Heart left ventricle (tissue), 16 donors: ENCODE measurements at regions not wholly inside any gene's neighbourhood (a gene's known extent, or its start where the extent isn't known, plus 50 kb on each side); places are given as distances from the start of the nearest gene placed in this dataset.
"Not testable (repeated sequence)": the region's sequence is repeated elsewhere in the genome, so short reads cannot be mapped to it uniquely, and the experiment has no call there.

Source experiments
- ATAC-seq, 4 donors: fragments of 200-7000 bp; cut with Tn5 transposase; one replicate each; pipeline ENCODE4 v1.9.1; 2020 to 2022; ENCODE audit warnings: moderate library complexity in 4 of 4, mild to moderate bottlenecking in 3 of 4, moderate number of reproducible peaks in 1 of 4
- DNase-seq, 5 donors: peaks; one replicate each; pipeline ENCODE4 v3.0.0-alpha.2; 2020
- H3K27ac ChIP-seq, 12 donors: fragments of 200-600 bp; sonication (generic) in 4 of 12; one replicate each; pipeline versions ENCODE4 v1.5.0 to v1.8.0; 2016 to 2022; ENCODE audit warnings: mild to moderate bottlenecking in 2 of 12
- H3K27me3 ChIP-seq, 9 donors: fragments of 200-600 bp; sonication (generic) in 2 of 9; one replicate each; pipeline versions ENCODE4 v1.5.1 to v1.8.0; 2016 to 2022; ENCODE audit warnings: mild to moderate bottlenecking in 3 of 9
- H3K36me3 ChIP-seq, 9 donors: fragments of 200-600 bp; sonication (generic) in 2 of 9; one replicate each; pipeline versions ENCODE4 v1.5.0 to v1.8.0; 2018 to 2022; ENCODE audit warnings: mild to moderate bottlenecking in 2 of 9
- H3K4me1 ChIP-seq, 12 donors: fragments of 200-600 bp; sonication (generic) in 4 of 12; one replicate each; pipeline versions ENCODE4 v1.5.0 to v1.8.0; 2016 to 2022; ENCODE audit warnings: mild to moderate bottlenecking in 3 of 12
- H3K4me3 ChIP-seq, 12 donors: fragments of 200-600 bp; sonication (generic) in 4 of 12; one replicate each; pipeline versions ENCODE4 v1.5.0 to v1.8.0; 2017 to 2022; ENCODE audit warnings: mild to moderate bottlenecking in 9 of 12, moderate library complexity in 4 of 12
- H3K9me3 ChIP-seq, 12 donors: fragments of 200-600 bp; sonication (generic) in 4 of 12; one replicate each; pipeline versions ENCODE4 v1.5.0 to v1.8.0; 2016 to 2022; ENCODE audit warnings: mild to moderate bottlenecking in 1 of 12
- POLR2A ChIP-seq, 2 donors: fragments of 450-650 bp; IDR thresholded peaks; one replicate each; pipeline ENCODE4 v1.6.1; 2017; ENCODE audit warnings: antibody characterized with exemption in 2 of 2, mild to moderate bottlenecking in 2 of 2, moderate library complexity in 2 of 2
- WGBS, 4 donors: extraction: QIAGEN DNeasy Blood & Tissue Kit in 2 of 4; methylation state at CpG; one replicate each; pipeline versions ENCODE4 v1.1.5 to v1.1.7; 2013 to 2018; 5-methylcytosine and 5-hydroxymethylcytosine counted together
- intact Hi-C, 10 donors: fragments of 100-400 bp; cut with DNase I; formaldehyde crosslinking; loops; one replicate each; pipeline versions ENCODE4 v1.11.1 to v1.14.2; 2022
- TF ChIP-seq, protein P1 (sequence below), 12 donors: fragments of 200-600 bp; sonication (generic) in 4 of 12; IDR thresholded peaks; one replicate each; pipeline versions ENCODE4 v1.5.0 to v1.8.0; 2018 to 2022; ENCODE audit warnings: antibody characterized with exemption in 12 of 12, mild to moderate bottlenecking in 5 of 12
- donor health status: ischemic (EF 13 %, LVEDD 7.1; RV severe dilation, severe dysfunction).
- donor health status: healthy with polysubstance abuse.
- donor health status: DM: no; HTN: yes; CAD: no.
- donor health status: DM: no; HTN: no; CAD: no.
- donor health status: ischemic (EF 25% LVEDD 6.9; RV normal size, moderate dysfunction).
- donor health status: ischemic (EF 25% LVEDD 5.7; RV mildly dilated, moderate dysfunction).
- donor health status: healthy.
- donor health status: DM: yes; HTN: yes; CAD: no.
- donor health status: ischemic (EF 35%, LVEDD 5.7; RV mildly dilated, moderate dysfunction).
- donor health status: nonischemic (EF 11% LVEDD 7.7; RV severe dilation, severe dysfunction).
- donor health status: DM: yes; HTN: yes; CAD: no.
- donor health status: PGD.
- donor health status: ischemic (EF 29% LVEDD 5.4; RV normal size, mild dysfunction).
- donor health status: nonischemic (EF 23%, LVEDD 6.1; RV moderate dilation, normal function).

DNA sequence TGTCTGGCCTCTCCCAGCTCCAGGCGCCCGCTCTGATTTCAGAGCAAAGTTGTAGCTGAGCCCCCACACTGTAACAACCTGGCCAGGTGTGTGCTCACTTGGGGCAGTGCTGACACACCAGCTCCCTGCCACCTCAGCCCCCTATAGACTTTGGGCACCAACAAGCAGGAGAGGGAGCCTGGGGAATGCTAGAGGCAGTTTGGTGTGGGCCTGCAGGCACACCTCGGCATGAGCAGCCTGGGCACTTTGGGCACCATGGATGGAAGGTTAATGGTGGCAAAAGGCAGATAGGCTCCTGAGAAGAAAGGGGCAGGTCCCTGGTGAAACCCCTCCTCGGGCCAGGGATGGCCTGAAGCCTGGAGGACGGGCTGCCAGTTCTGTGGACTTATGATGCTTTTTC lies 212.7 kb upstream of the GNAI1 start:
- no peaks in the 10 kb centered on the region for H3K4me1 ChIP-seq
- H3K36me3 ChIP-seq = no peaks in the 10 kb centered on the region
- DNase-seq (no peak), ATAC-seq (no peak)
- H3K27me3 ChIP-seq = no peaks in the 10 kb centered on the region
- H3K9me3 ChIP-seq = peaks cover 0 to 5% (median 0%) of the 10 kb centered on the region in 12 donors
- H3K27ac ChIP-seq = no peak overlapping the region
- no peak overlapping the region for H3K4me3 ChIP-seq
- intact Hi-C loops = no loop called here
- no peak for TF ChIP-seq POLR2A (IDR thresholded peaks at IDR 0.05)
- TF ChIP-seq, protein P1, sequence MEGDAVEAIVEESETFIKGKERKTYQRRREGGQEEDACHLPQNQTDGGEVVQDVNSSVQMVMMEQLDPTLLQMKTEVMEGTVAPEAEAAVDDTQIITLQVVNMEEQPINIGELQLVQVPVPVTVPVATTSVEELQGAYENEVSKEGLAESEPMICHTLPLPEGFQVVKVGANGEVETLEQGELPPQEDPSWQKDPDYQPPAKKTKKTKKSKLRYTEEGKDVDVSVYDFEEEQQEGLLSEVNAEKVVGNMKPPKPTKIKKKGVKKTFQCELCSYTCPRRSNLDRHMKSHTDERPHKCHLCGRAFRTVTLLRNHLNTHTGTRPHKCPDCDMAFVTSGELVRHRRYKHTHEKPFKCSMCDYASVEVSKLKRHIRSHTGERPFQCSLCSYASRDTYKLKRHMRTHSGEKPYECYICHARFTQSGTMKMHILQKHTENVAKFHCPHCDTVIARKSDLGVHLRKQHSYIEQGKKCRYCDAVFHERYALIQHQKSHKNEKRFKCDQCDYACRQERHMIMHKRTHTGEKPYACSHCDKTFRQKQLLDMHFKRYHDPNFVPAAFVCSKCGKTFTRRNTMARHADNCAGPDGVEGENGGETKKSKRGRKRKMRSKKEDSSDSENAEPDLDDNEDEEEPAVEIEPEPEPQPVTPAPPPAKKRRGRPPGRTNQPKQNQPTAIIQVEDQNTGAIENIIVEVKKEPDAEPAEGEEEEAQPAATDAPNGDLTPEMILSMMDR (IDR thresholded peaks at IDR 0.05) = no peak
- whole genome bisulfite sequencing, 4 donors = 74 to 85% (median 84%) methylated on average over 3 to 5 of the region's 5 CpGs

DNA sequence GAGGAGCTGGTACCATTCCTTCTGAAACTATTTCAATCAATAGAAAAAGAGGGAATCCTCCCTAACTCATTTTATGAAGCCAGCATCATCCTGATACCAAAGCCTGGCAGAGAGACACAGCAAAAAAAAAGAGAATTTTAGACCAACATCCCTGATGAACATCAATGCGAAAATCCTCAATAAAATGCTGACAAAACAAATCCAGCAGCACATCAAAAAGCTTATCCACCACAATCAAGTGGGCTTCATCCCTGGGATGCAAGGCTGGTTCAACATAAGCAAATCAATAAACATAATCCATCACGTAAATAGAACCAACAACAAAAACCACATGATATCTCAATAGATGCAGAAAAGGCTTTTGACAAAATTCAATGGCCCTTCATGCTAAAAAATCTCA lies 216.0 kb upstream of the GNAI1 start:
- H3K27ac ChIP-seq, H3K4me1 ChIP-seq, H3K36me3 ChIP-seq, H3K27me3 ChIP-seq, H3K9me3 ChIP-seq, H3K4me3 ChIP-seq, DNase-seq, ATAC-seq: not testable (repeated sequence)
- intact Hi-C loops = loop anchor here in 1 of 10 donors (10.0 kb wide), 1 partner anchor 56 kb away; no protein-coding TSS in a partner anchor
- 79 to 92% (median 86%) methylated on average over 2 of the region's 2 CpGs for whole genome bisulfite sequencing, 4 donors

DNA sequence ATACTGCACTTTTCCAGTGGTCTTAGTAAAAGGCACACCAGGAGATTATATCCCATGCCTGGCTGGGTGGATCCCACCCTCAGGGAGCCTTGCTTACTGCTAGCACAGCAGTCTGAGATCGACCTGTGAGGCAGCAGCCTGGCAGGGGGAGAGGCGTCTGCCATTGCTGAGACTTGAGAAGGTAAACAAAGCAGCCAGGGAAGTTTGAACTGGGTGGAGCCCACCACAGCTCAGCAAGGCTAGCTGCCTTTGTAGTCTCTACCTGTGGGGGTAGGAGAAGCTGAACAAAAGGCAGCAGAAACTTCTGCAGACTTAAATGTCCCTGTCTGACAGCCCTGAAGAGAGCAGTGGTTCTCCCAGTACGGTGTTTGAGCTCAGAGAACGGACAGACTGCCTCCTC lies 219.3 kb upstream of the GNAI1 start:
- not testable (repeated sequence) for H3K4me1 ChIP-seq, H3K36me3 ChIP-seq, H3K9me3 ChIP-seq, H3K27ac ChIP-seq, H3K27me3 ChIP-seq, H3K4me3 ChIP-seq, ATAC-seq, DNase-seq
- 77 to 88% (median 80%) methylated on average over 4 of the region's 4 CpGs for WGBS, 4 donors
- intact Hi-C loops = loop anchor here in 1 of 10 donors (10.0 kb wide), 1 partner anchor 59 kb away; no protein-coding TSS in a partner anchor

DNA sequence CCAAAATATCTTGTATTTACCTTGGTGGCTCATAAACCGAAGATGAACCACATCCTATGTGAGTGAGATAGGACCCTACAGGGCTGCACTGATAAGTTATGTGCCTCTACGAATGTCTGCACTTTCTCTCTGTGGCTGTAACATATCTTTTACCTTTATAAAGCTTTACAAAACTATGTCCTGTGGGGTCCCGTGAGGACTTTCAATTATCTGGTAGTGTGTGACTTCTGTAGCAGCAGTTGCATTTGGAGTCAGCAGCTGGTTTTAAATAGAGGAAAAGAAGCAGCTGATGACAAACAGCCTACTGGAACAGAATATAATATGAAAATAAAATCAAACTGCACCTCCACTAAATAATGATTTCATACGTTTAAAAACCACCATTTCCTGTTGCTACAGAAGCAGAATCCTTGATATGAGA lies 222.4 kb upstream of the GNAI1 start:
- ATAC-seq = no peak
- WGBS, 4 donors = 13 to 33% (median 23%) methylated on average over 4 of the region's 4 CpGs
- DNase-seq = no peak
- no peaks in the 10 kb centered on the region for H3K4me1 ChIP-seq
- H3K36me3 ChIP-seq = no peaks in the 10 kb centered on the region
- no peaks in the 10 kb centered on the region for H3K27me3 ChIP-seq
- H3K9me3 ChIP-seq = peaks cover 0 to 7% (median 0%) of the 10 kb centered on the region in 12 donors
- no peak overlapping the region for H3K27ac ChIP-seq
- intact Hi-C loops = loop anchor here in 1 of 10 donors (10.0 kb wide), 1 partner anchor 63 kb away; no protein-coding TSS in a partner anchor
- TF ChIP-seq, protein P1 (IDR thresholded peaks at IDR 0.05) = no peak
- TF ChIP-seq POLR2A (IDR thresholded peaks at IDR 0.05) = no peak
- H3K4me3 ChIP-seq = no peak overlapping the region

DNA sequence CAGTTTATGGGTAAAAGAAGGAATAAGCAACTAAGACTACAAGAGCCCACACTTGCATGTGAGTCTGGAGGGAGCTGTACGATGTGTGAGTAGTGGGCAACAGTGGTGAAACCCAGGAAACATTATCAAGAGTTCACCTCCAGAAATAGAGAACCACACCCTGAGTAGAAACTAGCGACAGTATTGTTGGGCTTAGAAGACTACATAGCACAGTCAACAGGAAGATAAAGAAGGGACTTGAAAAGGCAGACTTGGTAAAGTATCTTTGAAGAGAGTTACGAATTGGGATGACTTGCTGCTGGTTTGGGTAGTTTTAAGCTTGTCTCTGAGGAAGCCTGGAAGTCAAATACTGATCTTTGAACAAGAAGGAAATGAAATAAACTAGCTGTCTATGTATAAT lies 223.2 kb upstream of the GNAI1 start:
- H3K4me1 ChIP-seq = no peaks in the 10 kb centered on the region
- intact Hi-C loops = loop anchor here in 1 of 10 donors (10.0 kb wide), 1 partner anchor 63 kb away; no protein-coding TSS in a partner anchor
- peaks cover 0 to 7% (median 0%) of the 10 kb centered on the region in 12 donors for H3K9me3 ChIP-seq
- no peak for ATAC-seq
- H3K27ac ChIP-seq = no peak overlapping the region
- no peaks in the 10 kb centered on the region for H3K27me3 ChIP-seq
- H3K36me3 ChIP-seq = no peaks in the 10 kb centered on the region
- H3K4me3 ChIP-seq = no peak overlapping the region
- DNase-seq = no peak
- 63 to 69% (median 65%) methylated on average over 3 of the region's 3 CpGs for WGBS, 4 donors
- TF ChIP-seq POLR2A (IDR thresholded peaks at IDR 0.05) = no peak
- TF ChIP-seq, protein P1 (IDR thresholded peaks at IDR 0.05) = no peak
